ENCODE measurements at regions not wholly inside any gene's neighbourhood (a gene's known extent, or its start where the extent isn't known, plus 50 kb on each side); places are given as distances from the start of the nearest gene placed in this dataset.
A peak's percentile ranks its signal among the peaks of the same experiment; 100 is the strongest.
"Not testable (repeated sequence)": the region's sequence is repeated elsewhere in the genome, so short reads cannot be mapped to it uniquely, and the experiment has no call there.

DNA sequence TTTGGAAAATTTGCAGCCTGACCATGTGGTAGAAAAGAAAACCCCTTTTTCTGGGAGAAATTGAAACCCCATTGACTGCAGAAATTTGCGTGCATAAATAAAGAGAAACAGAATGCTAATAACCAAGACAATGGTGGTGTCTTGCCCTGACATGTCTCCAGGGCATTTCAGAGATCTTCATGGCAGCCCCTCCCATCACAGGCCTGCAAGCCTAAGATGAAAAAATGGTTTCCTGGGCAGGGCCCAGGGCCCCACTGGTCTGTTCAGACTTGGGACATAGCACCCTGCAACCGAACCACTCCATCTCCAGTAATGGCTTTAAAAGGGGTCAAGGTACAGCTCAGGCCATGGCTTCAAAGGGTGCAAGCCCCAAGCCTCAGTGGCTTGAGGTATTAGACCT, 71.6 kb upstream of the SGIP1 start:
- DNase-seq: no peak

DNA sequence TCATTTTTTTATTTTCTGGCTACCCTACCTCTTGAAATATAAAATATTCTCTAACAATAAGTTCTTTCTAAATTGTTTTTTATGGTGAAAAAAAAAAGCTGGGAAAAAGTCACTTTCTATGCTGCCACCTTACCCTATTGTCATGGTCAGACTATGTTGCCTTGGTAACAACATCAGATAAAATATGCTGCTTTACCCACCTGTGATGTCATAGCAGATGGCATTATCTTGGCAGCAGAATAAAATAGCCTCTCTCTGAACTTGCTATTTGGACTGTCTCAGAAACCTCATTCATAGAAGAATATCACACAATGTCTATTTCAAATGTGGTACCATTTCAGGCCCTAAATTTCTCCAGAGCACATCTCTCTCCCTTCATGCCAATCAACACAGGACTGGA, 69.6 kb upstream of the SGIP1 start:
- DNase-seq: no peak

DNA sequence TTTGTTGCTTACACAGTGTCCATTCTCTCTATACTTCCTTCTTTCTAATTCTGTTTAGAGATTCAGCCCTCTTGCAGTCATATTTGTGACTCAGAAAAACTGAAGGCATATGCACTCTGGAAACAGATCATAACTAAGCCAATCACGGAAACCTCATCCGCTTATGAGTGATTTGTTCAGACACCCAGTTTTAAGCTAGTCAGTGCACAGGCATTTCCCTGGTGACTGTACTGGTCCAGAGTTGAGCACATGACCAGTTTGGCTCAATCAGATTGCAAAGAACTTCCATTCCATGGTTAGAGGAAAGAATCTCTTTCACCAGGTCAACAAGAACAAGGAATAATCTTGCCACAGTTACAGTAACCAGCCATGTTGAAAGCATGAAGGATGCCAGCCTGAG, 69.2 kb upstream of the SGIP1 start:
- DNase-seq: peak; percentile 98

DNA sequence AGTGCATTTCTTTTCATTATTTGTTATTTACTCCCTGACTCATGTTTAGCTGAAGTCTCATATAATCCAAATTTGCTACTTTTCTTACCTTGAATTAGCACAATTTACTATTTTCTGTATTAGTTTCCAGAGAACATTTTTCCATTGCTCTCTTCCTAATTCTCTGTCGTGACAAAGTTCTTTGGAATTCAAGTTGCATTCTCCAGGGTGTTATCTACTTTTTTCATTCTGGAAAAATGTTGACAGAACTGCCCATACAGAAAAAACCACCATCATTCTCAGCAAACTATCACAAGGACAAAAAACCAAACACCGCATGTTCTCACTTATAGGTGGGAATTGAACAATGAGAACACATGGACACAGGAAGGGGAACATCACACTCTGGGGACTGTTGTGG, 67.3 kb upstream of the SGIP1 start:
- DNase-seq: peak; percentile 85

DNA sequence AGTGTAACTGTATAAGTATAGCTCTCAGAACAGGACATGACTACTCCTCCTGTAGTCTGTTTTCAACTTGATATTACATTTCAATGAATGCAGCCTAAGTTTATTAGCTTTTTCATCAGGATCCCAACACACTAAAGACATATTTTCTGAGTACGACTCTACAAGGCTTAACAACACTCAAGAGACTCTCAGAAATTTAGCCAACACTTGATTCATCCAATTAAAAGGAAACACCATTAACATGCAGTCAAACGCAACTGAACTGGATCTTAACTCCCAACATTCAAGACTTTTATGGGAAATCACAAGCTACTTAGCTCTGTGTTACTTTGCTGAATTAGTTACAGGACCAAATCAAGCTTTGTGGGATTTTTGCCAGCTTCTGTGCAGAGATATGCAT, 65.2 kb upstream of the SGIP1 start:
- DNase-seq: no peak

DNA sequence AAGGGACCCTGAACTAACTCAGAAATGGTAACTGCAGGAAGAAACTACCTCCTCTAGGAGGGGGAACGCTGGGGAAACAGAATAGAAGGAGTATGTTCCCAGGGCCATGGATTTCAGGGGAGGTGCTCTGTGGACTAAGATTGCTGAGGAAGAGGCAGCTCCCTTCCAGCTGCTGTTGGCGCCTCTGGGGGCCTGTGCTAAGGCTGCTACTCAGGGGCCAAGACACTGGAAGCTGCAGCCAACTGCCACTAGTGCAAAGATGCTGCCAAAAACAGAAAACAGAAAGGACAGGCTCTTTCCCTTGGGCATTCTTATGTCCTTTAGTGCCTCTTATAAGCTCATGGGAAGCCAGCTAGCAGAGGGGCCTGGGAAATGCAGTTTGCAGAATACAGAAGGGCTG, 58.0 kb upstream of the SGIP1 start:
- DNase-seq: no peak

DNA sequence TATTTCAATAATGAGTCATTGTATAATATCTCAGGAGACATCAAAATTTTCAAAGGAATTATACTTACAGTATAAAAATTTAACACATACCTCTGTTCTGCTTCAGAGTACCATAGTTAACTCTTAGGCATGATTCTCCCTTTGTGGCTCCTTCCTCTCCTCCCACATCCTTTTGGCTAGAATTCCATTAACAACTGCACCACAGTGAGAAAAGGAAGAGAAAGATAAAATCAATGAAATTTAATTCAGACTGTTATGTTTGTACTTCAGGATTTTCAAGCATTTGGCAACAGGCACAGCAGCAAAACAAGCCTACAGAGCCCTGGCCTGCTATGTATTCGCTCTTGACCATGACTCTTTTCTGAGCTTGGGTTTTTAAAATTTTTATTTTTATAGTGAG, 57.2 kb upstream of the SGIP1 start:
- peak; percentile 85 for DNase-seq

DNA sequence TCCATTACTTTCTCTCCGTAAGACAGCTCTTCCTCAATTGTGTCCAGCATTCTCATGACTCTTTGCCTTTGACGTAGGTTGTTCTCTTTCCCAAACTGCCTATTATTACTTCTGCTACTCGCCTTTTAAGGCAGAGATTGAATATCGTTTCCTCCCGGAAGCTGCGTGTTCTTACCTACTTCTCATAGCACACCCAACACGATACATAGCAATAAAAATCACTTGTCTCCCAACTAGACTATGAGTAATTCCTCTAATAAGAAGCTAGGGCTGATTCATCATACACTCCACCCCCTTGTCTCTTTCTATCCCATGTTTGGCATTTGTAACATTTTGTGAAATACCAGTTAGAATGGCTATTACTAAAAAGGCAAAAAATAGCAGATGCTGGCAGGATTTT, 55.8 kb upstream of the SGIP1 start:
- peak; percentile 89 for DNase-seq

DNA sequence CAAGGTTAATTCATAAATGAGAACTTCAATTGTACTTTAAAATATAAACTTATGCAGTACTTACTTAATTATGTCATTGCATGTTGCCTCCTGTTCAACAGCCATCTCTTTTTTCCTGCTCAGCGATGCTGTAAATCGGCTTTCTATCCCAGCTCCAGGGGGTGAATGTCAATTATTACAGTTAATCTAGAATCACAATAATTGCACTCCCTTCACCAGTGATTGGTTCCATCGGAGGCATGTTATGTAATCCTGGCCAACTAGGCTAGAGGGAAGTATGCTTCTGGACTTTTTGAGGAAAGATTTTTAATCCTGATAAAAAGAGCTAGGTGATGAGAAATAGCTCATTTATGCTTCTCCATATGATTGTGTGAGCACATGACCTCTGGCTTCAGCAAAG, 53.8 kb upstream of the SGIP1 start:
- DNase-seq: no peak

DNA sequence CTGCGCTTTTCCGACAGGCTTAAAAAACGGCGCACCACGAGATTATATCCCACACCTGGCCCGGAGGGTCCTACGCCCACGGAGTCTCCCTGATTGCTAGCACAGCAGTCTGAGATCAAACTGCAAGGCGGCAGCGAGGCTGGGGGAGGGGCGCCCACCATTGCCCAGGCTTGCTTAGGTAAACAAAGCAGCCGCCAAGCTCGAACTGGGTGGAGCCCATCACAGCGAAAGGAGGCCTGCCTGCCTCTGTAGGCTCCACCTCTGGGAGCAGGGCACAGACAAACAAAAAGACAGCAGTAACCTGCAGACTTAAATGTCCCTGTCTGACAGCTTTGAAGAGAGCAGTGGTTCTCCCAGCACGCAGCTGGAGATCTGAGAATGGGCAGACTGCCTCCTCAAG, 52.7 kb upstream of the SGIP1 start:
- DNase-seq: not testable (repeated sequence)
